NCI-H460 (cell line): ENCODE measurements at regions not wholly inside any gene's neighbourhood (a gene's known extent, or its start where the extent isn't known, plus 50 kb on each side); places are given as distances from the start of the nearest gene placed in this dataset.
"Not testable (repeated sequence)": the region's sequence is repeated elsewhere in the genome, so short reads cannot be mapped to it uniquely, and the experiment has no call there.

Source experiments
- DNase-seq: peaks from one replicate; pipeline ENCODE4 v3.0.0-alpha.2; 2016; ENCODE audit warnings: low read depth; ENCODE audit errors: extremely low read depth

DNA sequence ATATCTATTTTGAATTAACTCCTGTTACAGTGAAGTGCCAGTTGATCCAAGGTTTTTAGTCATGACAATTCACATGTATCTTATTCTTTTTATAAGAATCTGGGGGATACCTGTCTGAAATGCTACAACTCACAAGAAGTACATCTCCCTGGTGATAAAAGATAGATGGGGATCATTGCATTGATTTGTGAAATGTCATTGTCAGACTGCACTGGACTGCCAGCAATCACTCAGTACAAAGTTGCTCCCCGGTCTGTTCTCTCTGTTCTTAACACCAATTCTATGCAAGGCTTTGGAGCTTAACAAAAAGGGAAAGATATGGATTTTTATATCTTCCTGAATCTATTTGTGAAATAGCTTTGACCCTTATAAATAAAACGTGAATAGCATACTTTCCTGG, 171.8 kb upstream of the PCSK5 start:
- no peak for DNase-seq

DNA sequence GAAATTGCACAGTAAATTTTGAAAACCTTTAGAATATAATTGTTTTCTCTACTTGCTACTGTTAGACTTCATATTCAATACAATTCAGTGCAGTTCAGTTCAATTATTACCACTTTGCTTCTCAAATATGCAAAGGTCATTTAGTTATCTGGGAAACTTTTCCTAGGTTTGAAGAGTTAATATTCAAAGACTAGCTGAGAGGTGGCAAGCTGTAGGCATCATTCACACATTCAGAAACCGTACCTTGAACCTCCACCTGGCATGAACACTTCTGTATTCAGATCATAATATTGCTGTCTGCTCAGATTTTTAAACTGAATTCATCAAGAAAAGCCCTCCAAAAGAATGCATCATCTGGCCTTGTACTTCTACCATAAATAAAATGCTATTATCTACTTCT, 162.1 kb upstream of the PCSK5 start:
- no peak for DNase-seq

DNA sequence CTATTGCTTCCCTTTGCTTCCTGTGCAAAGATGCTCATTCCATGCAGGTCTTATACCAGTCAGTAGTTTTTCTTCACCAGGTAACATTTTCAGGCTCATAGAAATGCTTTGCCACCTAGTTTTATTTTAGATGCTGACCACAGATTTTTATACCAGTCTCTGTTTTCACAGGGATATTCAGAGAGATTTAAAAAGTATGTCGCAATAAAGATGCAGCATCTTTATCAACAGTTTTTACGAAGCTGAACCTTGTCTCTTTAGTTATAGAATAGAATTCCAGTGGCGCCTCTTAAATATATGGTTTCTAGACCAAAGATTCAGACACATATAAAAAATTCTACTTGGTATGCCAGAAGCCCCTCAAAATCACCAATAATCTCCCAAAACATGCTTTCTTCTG, 155.7 kb upstream of the PCSK5 start:
- no peak for DNase-seq

DNA sequence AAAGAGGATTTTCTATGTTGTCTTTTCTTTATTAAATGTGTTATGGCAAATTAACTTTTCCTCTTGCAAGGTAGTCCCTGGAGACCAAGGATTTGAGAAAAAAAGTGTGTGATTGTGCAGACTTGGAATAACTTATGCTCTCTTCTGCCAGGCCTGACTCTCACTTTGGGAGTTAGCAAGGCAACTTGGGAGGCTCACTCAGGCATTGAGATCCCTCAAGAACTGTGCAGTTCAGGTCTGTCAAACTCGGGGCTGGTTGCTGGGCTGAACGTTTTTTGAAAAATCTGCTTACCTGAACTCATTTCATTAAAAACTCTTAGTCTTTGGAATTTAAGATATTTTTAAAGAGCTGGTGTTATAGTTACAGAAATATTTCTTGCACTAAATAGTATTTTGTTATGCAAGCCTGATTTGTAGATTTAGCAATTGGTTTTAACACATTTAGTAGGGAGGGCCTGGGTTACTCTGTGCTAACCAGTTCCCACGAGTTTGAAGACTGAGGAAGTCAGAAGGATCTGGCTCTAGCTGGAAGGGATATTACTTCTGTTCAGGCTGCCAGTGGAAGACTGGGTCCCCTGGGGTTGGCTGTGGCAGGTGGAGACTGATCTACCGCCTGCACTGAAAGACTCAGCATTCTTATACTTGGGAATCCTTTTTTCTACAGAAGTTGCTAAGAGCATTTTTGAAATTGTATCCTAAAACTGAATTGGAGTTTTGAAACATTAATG, 150.4 kb upstream of the PCSK5 start:
- DNase-seq = no peak

DNA sequence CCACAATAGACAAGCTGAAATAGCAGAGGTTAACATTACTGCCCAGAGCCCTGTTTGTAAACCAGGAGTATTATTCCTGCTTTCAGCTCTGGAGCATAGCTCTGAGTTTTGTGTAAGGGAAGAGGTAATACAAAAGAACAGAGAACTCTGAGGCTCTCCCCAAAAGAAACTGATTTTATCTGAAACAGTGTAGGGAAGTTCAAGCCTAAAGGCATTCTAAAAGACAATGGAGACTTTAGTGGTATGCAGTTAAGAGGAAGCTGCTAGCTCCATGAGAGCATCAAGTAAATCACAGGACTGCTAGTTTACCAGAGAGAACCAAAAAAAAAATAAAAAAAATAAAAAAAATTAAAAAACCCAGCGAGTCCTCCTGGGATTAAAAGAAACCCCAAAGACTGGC, 146.6 kb upstream of the PCSK5 start:
- no peak for DNase-seq

DNA sequence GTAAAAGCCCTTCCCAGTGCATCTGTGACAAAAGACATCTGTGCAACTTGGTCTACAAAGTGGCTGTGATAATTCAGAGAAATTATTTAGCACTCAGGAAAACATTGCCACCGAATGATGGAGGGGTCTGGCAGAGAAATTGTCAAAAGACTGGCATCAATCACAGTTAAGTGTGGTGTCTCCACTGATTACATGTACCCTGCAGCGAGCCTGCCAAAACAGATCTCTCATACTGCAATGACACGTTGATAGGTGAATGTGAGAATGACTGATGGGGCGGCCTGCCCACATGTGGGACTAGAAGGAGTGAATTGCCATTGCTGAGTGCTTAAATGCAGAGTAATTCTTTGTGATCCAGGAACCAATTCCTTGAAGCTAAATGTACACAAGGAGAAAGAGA, 136.4 kb upstream of the PCSK5 start:
- no peak for DNase-seq

DNA sequence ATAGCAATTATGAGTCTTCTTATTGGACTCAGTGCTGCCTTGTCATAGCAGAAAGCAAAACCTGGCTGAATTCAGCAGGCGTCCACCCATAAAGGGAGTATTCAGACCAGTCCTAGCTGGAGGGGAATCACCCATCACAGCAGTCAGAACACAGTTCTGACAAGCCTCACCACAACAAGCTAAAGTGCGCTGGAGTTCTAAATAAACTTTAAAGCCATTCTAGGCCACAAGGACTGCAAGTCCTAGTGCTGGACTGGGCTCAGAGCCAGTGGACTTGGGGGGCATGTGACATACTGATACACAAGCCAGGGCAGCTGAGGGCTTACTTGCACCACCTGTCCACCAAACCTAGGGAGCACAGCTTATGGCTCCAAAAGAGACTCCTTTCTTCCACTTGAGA, 115.3 kb upstream of the PCSK5 start:
- no peak for DNase-seq

DNA sequence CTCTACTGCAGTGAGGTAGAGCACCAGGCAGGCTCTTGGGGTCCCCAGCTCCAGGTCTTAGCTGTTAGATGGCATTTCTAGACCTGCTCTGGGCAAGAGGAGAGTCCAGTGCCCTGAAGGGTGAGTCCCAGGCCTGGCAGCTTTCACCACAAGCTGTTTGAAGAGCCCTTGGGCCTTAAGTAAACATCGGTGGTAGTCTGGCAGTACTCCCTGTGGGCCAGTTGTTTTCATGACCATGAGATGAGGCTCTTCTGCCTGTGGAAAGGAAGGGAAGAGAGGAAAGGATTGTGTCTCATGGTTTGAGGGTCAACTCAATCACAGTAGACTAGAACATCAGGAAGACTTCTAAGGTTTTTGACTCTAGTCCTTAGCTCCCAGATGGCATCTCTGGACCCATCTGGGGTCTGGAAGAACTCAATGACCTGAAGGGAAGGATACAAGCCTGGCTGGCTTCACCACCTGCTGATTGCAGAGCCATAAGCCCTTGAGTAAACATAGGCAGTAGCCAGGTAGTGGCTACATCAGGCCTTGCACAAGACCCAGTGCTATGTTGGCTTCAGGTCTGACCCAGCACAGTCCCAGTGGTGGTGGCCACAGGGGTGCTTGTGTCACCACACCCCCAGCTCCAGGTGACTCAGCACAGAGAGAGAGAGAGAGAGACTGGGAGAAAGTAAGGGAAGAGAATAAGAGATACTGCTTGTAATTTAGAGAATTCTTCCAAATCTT, 114.3 kb upstream of the PCSK5 start:
- DNase-seq = no peak

DNA sequence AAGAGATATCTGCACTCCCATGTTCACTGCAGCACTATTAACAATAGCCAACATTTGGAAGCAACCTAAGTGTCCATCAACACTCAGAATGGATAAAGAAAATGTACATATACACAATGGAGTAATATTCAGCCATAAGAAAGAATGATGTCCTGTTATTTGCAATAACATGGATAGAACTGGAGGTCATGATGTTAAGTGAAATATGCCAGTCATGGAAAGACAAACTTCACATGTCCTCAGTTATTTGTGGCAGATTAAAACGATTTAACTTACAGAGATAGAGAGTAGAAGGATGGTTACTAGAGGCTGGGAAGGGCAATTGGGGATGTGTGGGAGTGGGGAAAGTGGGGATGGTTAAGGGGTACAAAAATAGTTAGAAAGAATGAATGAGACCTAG, 110.3 kb upstream of the PCSK5 start:
- no peak for DNase-seq

DNA sequence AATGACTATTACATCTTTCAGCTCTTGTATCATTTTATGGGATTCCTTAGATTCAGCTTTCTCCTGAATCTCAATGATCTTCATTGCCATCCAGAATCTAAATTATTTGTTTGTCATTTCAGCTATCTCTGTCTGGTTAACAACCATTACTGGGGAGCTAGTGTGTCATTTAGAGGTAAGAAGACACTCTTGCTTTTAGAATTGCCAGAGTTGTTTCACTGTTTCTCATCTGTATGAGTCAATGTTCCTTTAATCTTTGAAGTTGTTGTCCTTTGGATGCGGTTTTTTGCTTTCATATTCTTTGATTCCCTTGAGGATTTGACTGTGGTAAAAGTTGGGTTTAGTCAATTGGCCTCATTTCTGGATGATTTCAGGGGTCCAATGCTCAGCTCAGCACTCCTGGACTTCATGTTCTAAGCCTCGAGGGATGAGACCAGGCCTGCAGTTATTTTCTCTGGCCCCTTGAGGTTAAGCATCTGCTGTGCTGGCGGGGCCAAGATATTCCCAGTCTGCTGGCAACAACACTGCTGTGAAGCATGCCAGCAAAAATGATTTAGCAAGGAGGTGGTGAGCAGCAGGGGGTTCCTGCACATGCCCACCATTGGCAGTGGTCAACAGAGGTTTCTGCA, 102.4 kb upstream of the PCSK5 start:
- no peak for DNase-seq

DNA sequence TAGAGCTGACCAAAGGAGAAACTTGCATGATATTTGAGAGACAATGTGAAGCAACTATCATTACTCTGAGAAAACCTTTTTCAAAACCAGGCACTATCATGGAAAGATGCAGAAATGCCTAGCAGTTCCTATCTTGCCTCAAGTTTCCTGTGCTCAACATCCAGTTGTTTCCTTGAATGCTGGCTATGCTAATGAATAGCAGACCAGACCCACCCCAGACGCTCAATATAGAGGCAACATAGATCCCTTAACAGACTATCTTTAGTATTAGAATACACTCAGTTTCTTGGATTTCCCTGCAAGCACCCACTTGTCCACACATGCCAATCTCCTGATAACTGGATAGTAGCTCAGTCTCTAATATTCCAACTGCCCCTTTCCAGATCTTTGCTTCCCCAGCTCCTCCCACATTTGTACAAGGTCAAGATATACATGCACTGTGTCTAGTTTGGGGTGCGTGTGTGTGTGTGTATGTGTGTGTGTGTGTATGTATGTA, 93.3 kb upstream of the PCSK5 start:
- DNase-seq = no peak

DNA sequence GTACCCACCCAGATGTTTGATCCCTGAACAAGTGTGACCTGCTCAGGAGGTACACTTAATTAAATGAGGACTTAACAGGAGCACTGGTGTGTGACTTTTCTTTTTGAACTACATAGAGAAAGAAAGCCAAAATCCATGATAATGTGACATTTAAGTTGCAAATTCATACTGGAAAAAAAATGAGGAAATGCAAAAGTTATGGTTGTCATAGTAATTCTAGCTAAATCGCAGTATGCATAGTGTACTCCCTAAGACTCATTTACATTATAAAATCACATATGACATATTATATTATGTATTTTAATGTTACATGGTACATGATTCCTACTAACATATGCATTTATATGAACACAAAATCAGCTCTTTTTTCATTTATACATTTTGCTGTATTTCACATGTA, 92.0 kb upstream of the PCSK5 start:
- DNase-seq = no peak

DNA sequence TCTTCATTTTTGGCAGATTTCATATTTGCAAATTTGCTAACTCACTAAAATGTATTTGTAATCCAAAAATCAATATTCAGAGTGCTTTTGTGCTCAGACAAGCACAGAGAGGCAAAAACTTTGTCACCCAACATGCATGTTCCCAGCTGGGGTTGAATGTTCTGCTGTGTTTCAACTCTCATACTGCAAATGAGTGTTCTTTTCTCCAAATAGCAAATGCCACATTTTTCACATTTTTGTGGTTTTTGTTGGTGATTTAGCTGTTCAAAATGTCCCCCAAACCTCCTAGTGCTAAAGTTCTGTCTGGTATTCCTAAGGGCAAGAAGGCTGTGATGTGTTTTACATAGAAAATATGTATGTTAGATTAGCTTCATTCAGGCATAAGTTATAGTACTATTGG, 87.3 kb upstream of the PCSK5 start:
- no peak for DNase-seq

DNA sequence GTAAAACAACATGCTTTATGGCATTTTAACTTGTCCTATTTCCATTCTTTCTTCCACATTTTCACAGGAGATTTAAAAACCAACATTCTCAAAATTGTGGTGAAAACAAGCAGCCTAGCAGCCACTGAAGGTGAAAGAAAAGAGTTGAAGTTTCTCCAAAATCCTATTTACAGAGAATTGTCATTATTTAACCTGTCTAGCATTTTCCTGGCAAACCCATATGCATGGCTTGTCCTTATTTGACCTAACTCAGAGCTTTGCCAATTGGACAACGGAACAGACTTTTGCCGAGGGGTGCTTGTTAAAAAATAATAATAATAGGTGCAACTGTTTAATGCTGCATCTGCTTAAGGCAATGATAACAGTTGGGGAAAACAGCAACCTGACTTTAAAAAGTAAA, 80.4 kb upstream of the PCSK5 start:
- no peak for DNase-seq

DNA sequence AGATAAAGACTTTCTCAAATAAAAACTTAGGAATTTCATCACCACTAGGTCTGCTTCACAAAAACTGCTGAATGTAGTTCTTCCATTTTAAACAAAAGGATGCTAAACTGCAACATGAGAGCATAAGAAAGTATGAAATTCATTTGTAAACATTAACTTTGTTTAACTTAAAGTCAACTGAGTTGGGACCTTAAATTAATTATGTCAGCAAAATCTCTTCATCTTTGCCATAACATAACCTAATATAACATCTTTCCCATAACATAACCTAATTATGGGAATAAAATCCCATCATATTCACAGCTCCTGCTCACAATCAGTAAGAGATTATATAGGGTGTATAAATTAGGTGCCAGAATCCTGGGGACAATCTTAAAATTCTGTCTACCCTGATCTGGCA, 78.8 kb upstream of the PCSK5 start:
- DNase-seq = no peak

DNA sequence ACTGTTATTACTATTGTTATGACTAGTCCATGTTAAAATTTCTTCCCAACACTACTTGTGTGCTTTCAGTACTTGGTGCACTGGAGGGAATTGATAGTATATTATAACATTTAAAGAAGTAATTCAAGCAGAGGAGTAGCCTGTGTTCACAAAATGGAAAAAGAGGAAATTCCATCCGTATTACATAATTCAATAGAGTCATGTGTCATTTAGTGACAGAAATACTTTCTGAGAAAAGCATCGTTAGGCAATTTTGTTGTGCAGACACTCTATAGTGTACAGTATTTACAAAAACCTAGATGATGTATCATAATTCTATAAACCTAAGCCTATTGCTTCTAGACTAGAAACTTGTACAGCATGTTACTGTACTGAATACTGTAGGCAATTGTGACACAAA, 78.3 kb upstream of the PCSK5 start:
- DNase-seq = no peak

DNA sequence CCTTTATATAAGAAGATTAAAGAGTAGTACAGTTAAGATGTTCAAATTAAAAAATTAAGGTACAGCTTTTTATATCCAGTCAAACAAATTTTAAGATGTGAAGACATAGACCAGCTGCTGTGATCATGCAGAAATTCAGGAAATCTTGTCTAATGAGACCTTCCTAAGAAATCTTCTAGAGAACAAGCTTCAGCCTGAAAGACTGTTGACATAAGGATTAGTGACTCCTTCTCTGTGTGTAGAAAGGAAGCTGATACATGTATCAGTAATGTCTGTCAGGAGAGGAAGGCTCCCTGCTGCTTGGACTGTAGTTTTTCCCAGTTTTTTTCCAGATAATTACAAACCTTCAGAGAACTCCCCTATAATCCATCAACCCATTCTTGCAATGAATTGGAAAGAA, 75.8 kb upstream of the PCSK5 start:
- DNase-seq = no peak

DNA sequence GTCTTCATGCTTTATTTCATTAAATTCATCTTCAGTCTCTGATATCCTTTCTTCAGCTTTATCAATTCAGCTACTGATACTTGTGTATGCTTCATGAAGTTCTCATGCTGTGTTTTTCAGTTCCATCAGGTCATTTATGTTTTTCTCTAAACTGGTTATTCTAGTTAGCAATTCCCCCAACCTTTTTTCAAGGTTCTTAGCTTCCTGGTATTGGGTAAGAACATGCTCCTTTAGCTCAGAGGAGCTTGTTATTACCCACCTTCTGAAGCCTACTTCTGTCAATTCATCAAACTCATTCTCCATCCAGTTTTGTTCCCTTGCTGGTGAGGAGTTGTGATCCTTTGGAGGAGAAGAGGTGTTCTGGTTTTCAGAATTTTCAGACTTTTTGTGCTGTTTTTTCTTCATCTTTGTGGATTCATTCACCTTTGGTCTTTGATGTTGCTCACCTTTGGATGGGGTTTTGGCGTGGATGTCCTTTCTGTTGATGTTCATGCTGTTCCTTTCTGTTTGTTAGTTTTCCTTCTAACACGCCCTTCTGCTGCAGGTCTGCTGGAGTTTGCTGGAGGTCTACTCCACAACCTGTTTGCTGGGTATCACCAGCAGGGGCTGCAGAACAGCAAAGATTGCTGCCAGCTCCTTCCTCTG, 69.9 kb upstream of the PCSK5 start:
- not testable (repeated sequence) for DNase-seq

DNA sequence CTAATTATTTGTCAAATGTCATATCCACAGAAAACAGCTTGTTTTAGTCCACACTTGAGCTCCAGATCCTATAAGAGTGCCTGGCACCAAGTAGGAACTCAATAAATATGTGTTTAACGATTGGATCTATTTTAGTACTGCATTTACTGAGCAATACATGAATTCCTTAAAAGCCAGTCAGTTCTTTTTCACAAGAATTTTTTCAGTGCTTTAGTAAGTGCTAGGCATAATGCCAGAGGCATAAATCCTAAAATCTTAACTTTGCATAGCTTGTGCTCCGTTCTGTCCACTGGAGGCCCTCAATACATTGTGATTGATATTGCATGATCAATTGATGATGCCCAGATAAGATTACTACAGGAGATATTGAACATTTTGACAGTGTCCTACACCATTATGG, 67.3 kb upstream of the PCSK5 start:
- no peak for DNase-seq

DNA sequence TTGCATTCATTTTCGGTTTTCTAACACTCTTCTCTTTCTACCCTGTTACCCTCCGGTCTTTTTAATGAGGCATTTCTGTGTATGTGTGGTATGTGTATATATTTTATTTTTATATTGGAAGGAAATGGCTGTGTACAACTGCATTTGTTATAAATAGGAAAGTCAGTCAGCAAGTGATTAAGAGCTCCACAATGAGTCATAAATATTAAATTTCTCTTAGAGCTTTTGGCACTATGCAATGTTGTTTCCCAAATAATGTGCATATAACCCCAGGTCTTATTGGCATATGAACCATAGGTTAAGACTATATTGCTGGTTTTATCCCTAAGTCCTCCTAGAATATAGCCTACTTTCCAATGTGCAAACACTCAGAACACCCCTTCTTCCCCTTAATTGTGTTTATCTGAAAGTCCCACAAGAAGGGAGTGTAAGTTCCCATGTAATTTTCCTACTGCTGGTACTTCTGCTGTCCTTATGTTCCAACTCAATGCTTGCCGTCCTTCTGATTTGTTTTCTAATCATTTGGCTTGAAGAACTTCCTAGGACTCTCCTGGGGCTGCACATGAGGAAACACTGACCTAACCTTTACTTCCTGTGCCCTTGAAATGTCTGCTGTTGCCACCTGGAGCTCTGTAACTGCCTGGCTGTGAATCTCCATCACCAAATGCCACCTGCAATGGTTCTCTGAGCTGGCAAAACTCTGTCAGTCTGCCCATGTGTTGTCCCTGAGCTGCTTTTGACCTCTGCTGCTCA, 65.5 kb upstream of the PCSK5 start:
- no peak for DNase-seq

DNA sequence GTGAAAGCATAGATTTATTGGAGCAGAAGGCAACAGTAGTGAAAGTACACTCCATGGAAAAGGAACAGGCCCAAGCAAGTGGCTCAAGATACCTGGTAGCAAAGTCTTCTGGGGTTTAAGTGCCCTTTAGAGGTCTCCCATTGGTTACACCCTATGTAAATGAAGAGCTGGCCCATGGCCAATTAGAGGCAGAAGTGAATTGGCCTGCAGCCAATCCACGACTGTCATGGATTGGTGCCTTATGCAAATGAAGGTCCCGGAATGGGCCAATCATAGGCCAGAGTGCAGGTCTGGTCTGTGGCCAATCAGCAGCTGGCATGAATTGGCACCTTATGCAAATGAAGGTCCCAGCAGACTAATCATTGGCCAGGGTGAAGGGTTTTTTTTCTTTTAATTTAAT, 64.2 kb upstream of the PCSK5 start:
- DNase-seq = no peak
